CD4-positive, alpha-beta T cell treated with Interleukin-4 for 4 hours (primary cell): ENCODE measurements at regions not wholly inside any gene's neighbourhood (a gene's known extent, or its start where the extent isn't known, plus 50 kb on each side); places are given as distances from the start of the nearest gene placed in this dataset.

Experiments
- DNase-seq: peaks from one replicate; pipeline ENCODE4 v3.0.0-alpha.2; 2020

DNA sequence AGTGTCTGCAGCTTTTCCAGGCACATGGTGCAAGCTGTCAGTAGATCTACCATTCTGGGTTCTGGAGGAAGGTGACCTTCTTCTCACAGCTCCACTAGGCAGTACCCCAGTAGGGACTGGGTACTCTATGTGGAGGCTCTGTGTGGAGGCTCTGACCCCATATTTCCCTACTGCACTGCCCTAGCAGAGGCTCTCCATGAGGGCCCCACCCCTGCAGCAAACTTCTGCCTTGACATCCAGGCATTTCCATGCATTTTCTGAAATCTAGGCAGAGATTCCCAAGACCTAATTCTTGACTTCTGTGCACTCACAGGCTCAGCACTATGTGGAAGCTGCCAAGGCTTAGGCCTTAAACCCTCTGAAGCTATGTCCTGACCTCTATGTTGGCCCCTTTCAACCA is 1060.0 kb downstream of the NAALADL2 start:
- DNase-seq: no peak

GRCh38 chr3:175916191-175916934 is 1057.2 kb downstream of the NAALADL2 start:
- DNase-seq: no peak

DNA sequence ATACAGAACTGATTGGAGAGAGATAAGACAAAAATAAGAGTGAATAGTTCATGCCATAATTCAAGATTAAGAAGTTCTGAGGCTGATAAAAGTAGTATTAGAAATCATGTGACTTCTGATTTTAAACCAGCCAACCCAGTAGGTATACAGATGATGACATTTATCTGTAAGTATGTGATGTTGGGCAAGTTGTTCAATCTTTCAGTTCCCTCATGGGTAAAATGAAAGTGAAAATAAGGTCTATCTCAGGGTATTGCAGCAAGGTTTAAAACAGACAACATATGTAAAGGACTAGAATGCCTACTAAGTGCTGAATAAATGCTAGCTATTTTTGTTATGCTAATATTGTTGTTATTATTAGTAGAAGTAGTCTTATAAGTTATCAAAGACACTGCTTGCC is 1055.7 kb downstream of the NAALADL2 start:
- no peak for DNase-seq

DNA sequence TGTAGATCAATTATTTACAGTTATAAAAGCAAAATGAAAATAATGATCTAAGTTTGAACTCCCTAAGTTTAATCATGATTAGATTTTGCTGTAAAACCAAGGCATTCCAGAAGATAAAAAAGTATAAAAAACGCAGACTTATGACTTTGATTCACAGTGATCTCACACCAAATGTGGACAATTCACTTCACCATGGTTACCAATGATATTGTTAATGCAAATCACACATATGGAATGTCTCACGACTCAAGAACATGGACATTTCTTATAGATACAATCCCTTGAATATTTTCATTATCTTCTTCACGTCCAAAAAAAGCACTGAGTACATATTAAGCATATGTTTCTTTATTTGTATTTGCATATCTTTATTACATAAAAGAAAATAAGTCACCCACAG is 1054.2 kb downstream of the NAALADL2 start:
- DNase-seq: no peak

DNA sequence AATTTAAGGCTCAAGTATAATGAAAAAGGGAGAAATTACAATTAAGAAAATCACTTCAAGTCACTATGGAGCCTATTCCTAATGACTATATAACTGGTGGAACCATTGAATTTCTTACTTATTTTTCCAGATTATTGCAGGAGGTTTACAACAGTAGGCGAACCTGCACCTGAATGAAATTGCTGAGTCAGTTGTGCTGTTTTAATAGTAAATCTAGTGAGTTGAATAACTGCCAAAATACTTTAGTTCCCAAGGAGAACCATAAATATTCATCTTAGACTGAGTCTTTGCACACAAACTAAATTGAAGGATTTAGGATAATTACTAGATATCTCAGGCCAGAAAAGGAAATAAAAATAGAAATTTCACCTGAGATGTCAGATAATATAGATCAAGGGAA is 1052.8 kb downstream of the NAALADL2 start:
- DNase-seq: no peak

DNA sequence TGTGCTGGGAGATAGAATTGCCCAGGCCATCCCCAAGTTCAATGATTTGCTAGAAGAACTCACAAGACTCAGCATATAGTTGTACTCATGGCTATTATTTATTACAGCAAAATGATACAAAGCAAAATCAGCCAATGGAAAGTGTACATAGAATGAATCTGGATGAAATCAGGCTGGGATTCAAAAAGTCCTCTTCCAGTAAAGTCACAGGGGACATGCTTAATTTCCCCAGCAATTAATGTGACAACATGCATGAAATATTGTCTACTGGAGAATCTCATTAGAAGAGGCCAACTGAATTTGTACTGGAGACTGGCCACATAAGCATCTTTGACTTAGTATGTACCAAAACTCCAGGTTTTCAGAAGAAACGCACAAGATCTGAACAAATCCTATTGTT is 1043.1 kb downstream of the NAALADL2 start:
- no peak for DNase-seq

- DNase-seq: no peak
Measured at GRCh38 chr3:175898194-175898593, 1039.1 kb downstream of the NAALADL2 start.

DNA sequence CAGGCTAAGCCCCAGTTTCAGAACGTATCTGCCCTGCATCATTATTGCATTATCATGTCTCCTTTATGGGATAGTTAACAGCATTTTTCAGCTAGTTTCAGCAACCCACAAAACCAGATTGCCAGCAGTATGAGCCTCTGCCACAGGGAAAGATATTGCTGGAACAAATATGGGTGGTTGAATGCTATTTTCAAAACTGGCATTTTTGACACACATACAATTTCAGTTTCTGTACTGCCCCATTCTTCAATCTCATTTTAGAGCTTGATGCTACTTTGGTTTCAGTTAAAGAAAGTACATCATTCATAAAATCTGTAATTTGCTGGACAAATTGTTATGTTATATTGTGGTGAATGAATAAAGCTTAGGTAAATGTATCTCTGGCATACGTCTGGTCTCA is 1037.5 kb downstream of the NAALADL2 start:
- DNase-seq: no peak

DNA sequence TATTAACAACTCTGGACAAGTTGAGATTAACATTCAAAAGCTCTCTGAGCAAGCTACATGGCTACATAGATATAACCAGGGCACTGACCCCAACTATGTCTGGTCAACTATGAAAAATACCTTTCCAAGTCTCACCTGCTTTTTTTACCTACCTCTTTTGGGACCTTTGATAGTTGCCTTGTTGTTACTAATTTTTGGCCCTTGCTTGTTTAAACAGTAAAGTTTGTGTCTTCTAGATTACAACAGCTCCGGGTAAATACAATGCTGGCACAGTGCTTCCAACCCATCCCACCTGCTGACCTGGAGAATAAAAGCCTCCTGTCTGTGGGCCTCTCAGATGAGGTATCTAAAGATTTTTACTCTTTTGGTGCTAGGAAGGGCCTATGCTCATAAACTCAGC is 1036.6 kb downstream of the NAALADL2 start:
- DNase-seq: no peak

DNA sequence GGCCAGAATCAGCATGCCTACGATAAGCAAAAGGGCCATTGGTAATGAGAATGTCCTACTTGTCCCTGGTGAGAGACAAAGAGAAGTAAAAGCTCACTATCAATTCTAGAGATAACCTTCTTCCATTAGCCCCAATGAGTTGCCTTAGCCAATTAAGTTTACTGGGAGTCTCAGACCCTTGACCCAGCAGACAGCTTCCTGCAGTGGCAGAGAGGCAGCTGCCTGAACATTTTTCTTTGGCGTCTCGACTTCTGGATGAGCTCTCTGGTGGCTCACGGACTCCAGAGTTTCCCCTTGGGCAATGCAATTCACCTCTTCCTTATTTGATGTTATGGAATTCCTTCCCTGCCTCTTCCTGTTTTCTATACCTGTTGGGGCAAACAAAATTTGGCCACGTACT is 1034.4 kb downstream of the NAALADL2 start:
- no peak for DNase-seq

DNA sequence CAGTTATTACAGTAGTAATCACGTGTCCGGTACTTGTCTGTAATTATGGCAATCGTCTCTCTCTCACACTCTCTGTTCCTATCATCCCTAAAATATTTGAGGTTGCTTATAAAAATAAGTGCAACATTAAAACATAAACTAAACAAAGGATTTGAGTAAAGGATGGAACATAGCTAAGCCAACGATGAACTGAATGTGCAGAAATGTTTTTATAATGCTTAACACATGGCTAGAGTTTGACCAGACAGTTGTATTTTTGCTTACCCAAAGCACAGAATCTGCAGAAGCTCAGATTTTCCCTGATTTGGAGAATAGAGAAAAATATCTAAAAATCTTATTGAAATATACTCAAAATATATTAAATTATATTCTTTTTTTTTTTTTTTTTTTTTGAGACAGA is 1030.9 kb downstream of the NAALADL2 start:
- DNase-seq: no peak

GRCh38 chr3:175885231-175885766 is 1026.2 kb downstream of the NAALADL2 start:
- no peak for DNase-seq

GRCh38 chr3:175879417-175879816 is 1020.3 kb downstream of the NAALADL2 start:
- no peak for DNase-seq

GRCh38 chr3:175869404-175869803 is 1010.3 kb downstream of the NAALADL2 start:
- DNase-seq: no peak

DNA sequence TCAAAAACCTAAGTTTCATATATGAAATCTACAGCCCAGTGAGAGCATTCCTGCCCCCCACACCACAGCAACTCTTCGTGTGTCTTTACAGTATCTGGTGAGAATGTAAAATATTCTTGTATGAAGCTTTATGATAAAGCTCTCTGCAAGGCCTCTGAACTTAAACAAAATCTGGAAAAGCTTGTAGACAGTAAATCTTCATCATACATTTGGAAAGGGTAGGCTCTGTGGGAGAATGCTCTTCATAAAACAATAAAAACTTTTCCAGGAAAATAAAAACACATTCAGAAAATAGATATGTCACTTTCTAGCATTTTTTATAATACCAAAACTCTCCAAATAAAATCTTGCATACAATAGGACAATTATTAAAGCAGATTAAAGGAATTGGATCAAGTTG is 1009.5 kb downstream of the NAALADL2 start:
- DNase-seq: no peak

GRCh38 chr3:175865724-175866123 is 1006.6 kb downstream of the NAALADL2 start:
- no peak for DNase-seq

DNA sequence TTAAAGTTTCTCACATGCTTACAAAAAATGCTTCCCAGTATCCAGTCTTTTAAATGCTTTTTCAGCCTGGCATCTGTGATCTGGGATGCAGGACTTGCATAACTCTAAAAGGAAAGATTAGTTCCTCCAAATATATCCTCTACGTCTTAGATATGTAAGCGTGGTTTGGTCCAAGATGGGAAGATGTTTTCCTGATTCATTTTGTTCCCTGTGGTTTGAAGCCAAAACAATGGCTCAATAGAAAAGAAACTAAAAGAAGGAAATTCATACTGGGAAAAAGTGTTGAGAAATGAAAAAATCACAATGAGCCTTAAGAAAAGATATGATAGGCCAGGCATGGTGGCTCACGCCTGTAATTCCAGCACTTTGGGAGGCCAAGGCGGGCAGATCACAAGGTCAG is 1002.8 kb downstream of the NAALADL2 start:
- DNase-seq: no peak
